ENCODE measurements at regions not wholly inside any gene's neighbourhood (a gene's known extent, or its start where the extent isn't known, plus 50 kb on each side); places are given as distances from the start of the nearest gene placed in this dataset.

- no peak for TF ChIP-seq POLR2AphosphoS5 (IDR thresholded peaks at IDR 0.05; ENCODE audit: low read depth, low read length)
- no peak for TF ChIP-seq SPI1 (IDR thresholded peaks at IDR 0.05; ENCODE audit: low read depth, low read length)
- no peak for TF ChIP-seq TAF1 (IDR thresholded peaks at IDR 0.05; ENCODE audit: low read depth, low read length)
- TF ChIP-seq POLR2A (IDR thresholded peaks at IDR 0.05; ENCODE audit: low read depth, low read length), result no peak
- no peak for TF ChIP-seq PAX5 (IDR thresholded peaks at IDR 0.05; ENCODE audit: insufficient read depth, low read length, severe bottlenecking)
- TF ChIP-seq POU2F2 (IDR thresholded peaks at IDR 0.05; ENCODE audit: low read depth, low read length), result no peak
These were observed 746.9 kb downstream of the EFNB2 start for GRCh38 chr13:105788530-105788929.

Measured in GM12891 (cell line).